HG02588 (cell line): ENCODE measurements at regions not wholly inside any gene's neighbourhood (a gene's known extent, or its start where the extent isn't known, plus 50 kb on each side); places are given as distances from the start of the nearest gene placed in this dataset.

Experiments used
- ATAC-seq: cut with Tn5 transposase; IDR thresholded peaks from one replicate; pipeline ENCODE4 v1.9.1; 2021; ENCODE audit warnings: mild to moderate bottlenecking, moderate library complexity; ENCODE audit not compliant: unreplicated experiment

GRCh38 chr1:4307468-4307845 is 347.0 kb upstream of the AJAP1 start:
- ATAC-seq = no peak

GRCh38 chr1:4307911-4308545 is 346.4 kb upstream of the AJAP1 start:
- no peak for ATAC-seq

- no peak for ATAC-seq
Observed at GRCh38 chr1:4308806-4309205, 345.6 kb upstream of the AJAP1 start.

- no peak for ATAC-seq
Observed at GRCh38 chr1:4309676-4310320, 344.6 kb upstream of the AJAP1 start.

GRCh38 chr1:4310396-4310923 is 343.9 kb upstream of the AJAP1 start:
- no peak for ATAC-seq

- ATAC-seq = no peak
Observed at GRCh38 chr1:4312024-4312423, 342.4 kb upstream of the AJAP1 start.

- no peak for ATAC-seq
Observed at GRCh38 chr1:4315202-4315601, 339.2 kb upstream of the AJAP1 start.

GRCh38 chr1:4317207-4317606 is 337.2 kb upstream of the AJAP1 start:
- no peak for ATAC-seq

GRCh38 chr1:4318720-4319119 is 335.7 kb upstream of the AJAP1 start:
- no peak for ATAC-seq

- no peak for ATAC-seq
Observed at GRCh38 chr1:4319496-4319895, 334.9 kb upstream of the AJAP1 start.

- ATAC-seq = no peak
Observed at GRCh38 chr1:4322881-4323280, 331.5 kb upstream of the AJAP1 start.

GRCh38 chr1:4323309-4323708 is 331.1 kb upstream of the AJAP1 start:
- ATAC-seq = no peak

GRCh38 chr1:4324525-4324924 is 329.9 kb upstream of the AJAP1 start:
- ATAC-seq = no peak

- no peak for ATAC-seq
Observed at GRCh38 chr1:4327142-4327541, 327.3 kb upstream of the AJAP1 start.

- ATAC-seq = no peak
Observed at GRCh38 chr1:4328402-4329071, 325.9 kb upstream of the AJAP1 start.

- no peak for ATAC-seq
Observed at GRCh38 chr1:4330805-4331766, 323.3 kb upstream of the AJAP1 start.

GRCh38 chr1:4331767-4332163 is 322.6 kb upstream of the AJAP1 start:
- no peak for ATAC-seq

- no peak for ATAC-seq
Observed at GRCh38 chr1:4336507-4336906, 317.9 kb upstream of the AJAP1 start.

- ATAC-seq = no peak
Observed at GRCh38 chr1:4341421-4341820, 313.0 kb upstream of the AJAP1 start.

- no peak for ATAC-seq
Observed at GRCh38 chr1:4344065-4344732, 310.2 kb upstream of the AJAP1 start.
